M059J (cell line): ENCODE measurements at regions not wholly inside any gene's neighbourhood (a gene's known extent, or its start where the extent isn't known, plus 50 kb on each side); places are given as distances from the start of the nearest gene placed in this dataset.

Experiments
- DNase-seq: peaks from one replicate; pipeline ENCODE4 v3.0.0-alpha.2; 2012; ENCODE audit warnings: low read depth

DNA sequence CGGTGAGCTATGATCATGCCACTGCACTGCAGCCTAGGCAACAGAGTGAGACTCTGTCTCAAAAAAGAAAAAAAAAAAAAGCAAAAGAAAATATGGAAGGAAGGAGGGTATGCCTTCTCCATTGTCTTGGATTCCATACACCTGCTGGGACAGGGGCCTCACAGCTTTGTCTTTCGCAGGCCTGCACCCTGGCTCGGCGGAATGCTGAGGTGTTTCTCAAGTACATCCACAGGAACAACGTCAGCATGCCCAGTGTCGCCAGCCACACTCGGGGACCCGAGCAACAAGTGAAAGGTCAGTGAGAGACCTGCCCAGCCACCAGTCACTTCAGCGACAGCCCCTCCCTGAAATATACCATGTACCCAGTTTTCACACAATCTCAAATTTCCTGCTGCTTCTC lies 288.5 kb upstream of the UMPS start:
- DNase-seq, result no peak

DNA sequence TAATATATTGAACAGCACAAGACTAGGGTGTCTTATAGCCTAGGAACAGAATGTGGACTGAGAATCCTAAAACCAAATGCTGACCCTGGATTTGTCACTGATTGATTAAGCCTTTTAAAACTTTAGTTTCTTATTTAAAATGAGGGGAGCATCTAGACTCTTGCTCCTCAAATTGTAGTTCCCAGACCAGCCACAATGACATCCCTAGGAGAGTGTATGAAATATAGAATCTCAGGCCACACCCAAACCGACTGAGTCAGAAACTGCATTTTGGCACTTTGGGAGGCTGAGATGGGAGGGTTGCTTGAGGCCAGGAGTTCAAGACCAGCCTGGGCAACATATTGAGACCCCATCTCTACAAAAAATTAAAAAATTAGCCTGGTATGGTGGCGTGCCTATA lies 287.8 kb upstream of the UMPS start:
- DNase-seq, result no peak

DNA sequence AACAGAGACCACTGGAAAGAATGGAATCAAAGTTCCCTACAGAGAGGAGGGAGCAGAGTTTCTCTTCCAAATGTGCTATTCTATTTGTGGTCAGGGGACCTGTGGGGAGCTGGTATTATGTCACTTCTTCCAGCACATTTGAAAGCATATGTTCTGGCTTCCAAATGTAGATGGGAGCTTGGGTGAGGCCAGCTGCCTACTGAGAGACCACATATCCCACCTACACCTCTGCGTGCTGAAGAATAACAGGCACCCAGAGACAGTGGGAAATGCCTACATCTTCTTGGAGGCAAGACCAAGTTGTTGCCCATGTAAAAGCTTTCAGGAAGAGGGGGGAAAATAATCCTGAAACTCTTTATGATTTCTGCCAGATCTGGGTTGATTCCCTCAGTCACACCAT lies 286.8 kb upstream of the UMPS start:
- DNase-seq, result no peak

DNA sequence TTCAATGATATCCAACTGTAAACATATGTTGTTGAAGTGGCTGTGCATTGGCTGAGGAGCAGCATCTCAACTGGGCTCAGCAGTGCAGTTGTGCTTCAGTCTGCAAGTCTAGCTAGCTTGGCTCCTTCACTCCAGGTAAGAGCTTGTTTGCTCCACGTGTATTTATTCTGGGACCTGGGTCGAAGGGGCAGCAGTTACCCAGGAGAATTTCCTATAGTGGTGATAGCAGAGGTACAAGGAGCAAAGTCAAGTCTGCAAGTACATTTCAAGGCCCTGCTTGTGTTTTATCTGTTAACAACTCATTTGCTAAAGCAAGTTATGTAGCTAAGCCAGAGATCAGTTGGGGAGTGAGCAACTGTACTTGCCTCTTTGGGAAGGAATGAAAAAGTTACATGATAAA lies 286.2 kb upstream of the UMPS start:
- DNase-seq, result no peak

DNA sequence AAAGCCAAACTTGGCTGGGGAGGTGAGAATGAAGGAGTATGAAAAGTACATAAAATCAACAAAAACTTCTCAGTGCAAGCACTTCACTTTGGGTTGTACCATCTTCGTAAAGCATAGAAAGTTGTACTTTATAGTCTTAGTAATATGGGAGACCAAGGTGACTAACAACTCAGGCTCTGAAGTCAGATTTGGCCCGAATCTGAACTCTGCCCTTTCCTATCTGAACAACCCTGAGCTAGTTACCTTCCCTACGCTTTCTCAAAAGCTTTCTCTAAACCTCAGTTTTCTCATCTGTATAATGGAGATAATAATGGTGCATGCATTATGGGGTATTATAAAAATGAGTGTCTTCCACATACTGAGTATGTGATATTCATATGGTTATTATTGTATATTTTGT lies 285.4 kb upstream of the UMPS start:
- no peak for DNase-seq

DNA sequence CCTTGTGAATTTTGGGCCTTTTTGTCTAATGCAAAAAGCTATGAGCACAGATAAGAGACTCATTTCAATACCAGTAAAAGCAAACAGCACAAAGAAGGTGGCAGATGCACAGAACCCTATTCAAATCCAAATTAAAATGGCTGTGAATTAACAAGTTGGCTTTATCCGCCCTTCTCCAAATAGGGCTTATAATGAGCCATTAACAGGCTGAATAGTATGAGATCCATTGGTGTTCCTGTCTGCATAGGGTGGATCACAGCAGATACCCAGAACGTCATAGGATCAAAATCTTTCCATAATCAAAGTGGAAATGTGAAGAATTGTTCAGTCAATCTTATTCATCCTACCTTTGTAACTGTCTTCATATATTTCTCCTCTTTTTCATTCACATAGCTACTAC lies 282.4 kb upstream of the UMPS start:
- no peak for DNase-seq

DNA sequence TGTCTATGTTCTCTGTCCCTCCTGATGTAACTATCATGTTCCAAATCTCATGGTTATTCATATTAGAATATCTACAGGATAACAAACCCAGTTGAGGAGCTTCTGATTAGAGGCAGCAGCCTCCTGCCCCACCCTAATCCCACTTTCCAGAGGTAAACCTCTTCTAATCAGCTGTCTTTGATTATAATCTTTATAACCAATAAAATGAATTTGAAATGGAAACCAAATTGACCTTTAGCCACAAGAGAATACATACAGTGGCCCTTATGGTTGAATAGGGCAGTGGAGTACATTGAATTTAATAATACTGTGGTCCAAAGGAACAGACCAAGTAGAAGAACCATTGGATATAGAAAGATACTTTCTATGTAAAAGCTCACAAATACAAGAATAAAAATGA lies 281.3 kb upstream of the UMPS start:
- no peak for DNase-seq

DNA sequence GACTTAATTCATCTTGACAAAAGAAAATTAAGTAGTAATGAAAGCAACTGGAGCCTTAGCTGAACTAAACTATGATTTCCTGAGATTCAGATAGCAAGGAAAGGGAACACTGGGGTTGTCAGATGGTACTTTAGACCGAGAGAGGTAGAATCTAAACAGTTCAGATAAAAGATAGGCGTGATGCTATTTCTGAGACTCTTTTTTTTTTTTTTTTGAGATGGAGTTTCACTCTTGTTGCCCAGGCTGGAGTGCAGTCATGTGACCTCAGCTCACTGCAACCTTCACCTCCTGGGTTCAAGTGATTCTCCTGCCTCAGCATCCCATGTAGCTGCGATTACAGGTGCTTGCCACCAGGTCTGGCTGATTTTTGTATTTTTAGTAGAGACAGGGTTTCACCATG lies 279.9 kb upstream of the UMPS start:
- DNase-seq, result no peak

DNA sequence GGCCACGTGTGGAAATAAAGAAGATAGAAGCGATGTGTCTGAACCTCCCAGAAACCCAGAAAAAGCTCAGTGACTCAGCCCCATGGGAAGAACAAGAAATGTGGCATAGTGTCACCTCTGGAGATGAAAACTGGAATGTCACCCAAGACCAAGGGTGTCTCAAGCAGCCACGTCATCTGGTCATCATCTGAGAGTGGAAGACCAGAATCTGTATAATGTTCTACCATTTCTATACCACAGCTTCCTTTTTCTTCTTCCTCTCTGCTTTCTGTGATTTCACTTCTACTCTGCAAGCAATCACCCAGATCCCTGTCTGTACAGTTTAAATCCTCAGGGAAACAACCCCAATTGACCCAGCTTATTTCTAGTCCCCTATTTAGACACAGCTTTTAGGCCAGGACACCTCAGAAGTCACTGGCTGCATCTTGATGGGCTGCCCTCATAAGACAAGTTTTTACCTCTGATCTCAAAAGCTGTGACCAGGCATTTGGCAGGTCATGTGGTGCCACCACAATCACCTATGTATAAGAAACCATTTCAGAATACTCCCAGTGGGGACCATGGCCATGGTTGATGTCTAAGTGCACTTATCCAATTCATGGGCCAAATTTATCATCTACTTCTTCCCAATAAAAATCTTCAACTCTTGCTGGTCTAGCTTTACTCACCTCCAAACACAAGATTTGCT lies 278.5 kb upstream of the UMPS start:
- DNase-seq, result no peak

DNA sequence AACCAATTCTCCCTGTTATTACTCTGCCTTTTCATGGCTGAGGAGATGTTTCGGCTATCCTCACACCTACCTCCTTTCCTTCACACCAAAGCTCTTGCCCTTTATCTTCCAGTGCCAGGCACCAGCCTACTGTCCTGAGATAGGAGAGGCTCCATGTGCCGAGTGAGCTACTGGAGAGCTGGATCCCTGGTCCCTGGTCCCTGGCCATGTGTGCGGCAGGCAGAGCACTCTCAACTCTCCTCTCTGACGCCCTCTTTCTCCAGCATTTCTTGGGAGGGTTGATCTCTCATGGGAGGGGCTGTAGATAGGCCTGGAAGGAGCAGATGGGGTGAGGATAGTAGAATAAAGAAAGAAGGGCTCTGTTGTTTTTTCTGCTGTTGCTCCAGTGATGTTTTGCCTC lies 277.1 kb upstream of the UMPS start:
- no peak for DNase-seq

DNA sequence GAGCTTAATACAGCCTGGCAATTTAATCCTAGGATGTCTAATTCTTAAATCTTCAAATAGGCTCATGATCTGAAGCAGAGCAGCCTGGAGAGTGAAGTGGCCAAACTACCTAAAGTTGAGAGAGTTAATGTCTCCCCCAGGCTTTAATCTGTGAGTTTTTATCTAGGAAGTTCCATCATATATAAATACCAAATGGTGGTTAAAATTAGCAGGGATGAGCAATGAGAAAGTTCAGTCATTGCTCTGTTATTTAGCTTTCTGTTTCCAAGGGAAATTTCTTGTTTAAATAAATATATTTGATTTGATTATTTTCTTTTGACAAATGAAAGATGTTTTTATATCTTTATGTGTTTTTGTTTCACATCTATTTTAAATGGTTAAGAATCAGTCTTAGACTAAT lies 274.4 kb upstream of the UMPS start:
- no peak for DNase-seq

DNA sequence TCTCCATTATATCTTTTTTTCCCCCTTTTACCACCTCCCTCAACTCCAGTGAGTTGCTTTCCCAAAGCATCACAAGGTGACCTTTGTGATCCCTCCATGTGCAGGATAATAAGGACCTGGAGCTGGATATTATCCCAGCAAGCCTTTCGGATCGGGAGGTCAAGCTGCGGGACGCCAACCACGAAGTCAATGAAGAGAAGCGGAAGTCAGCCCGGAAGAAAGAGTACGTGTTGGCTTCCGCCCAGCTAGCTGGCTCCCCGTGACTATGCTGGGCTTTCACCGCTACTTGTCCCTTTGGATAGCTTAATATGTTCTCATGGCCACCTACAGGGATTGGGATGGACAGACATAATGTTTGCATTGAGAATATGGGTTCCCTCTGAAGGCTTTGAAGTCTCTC lies 273.7 kb upstream of the UMPS start:
- no peak for DNase-seq

DNA sequence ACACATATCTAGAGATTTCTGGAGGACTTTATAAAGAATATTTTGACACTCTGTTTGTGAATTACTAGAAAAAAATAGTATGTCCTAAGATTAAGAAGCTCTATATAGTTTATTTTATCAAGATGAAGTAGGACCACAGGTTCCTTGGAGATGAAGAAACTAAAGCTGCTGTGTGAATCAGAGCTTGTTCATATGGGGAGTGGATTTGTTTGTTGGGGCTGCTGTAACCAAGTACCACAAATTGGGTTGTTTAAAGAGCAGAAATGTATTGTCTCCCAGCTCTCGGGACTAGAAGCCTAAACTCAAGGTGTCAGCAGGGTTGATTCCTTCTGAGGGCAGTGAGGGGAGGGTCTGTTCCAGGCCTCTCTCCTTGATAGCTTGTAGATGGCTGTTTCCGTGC lies 270.6 kb upstream of the UMPS start:
- peak; percentile 10 for DNase-seq

DNA sequence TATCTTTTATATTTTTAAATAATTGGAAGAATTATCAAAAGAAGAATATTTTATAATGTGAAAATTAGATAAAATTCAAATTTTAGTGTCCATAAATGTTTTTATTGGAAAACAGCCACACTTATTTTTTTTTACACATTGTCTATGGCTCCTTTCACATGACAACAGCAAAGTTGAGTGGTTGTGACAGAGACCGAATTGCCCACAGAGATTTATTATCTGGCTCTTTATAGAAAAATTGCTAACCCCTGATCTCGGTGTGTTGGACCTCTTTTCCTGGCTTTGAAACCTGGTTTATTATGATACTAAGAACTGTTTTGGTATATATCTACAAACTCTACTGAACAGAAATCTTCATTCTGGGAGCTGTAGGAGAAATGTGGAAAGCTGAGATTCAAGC lies 269.1 kb upstream of the UMPS start:
- DNase-seq, result no peak

DNA sequence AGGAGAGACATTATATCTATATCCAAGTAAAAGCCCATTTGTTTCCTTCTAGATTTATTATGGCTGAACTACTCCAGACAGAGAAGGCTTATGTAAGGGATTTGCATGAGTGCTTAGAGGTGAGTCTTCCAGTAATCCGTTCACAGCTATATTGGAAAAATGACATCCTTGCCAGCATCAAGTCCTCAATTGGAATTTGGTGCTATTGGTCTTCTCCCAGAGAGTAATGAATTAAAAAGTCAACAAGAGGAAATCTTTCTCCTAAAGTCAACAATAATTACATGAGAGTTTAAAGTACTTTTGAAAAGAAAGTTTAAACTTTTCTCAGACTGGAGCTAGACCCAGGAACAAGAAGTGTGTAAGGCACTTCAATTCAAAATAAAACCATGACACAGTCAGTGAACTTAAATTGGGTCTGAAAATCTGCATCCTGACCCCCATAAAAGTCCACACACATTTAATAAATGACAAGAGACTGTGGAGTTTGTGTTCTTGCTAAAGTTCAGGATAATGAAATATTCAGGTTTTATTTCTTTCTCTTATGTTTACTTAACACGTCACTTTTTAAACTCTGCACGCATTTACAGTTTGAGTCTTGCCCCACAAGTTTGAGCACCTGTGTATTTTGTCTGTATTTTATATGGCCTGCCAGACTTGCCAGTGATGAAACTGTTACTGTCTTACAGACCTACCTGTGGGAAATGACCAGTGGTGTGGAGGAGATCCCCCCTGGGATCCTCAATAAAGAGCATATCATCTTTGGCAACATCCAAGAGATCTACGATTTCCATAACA lies 268.2 kb upstream of the UMPS start:
- DNase-seq, result no peak

DNA sequence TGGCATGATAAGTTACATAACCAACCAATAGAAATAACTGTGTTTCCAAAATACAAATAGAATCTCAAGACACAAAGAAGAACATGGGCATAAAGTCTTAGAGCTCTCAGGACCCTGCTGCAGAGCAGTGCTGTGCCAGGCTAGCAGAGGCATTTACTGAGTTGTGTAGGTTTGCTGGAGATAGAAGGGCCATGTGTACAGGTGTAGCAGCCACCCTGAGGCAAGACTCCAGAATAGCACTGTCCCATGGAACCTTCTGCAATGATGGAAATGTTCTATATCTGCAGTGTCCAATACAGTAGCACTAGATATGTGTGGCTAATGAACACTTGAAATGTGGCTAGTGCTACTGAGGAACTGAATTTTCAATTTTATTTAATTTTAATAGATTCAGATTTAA lies 267.0 kb upstream of the UMPS start:
- DNase-seq, result no peak

DNA sequence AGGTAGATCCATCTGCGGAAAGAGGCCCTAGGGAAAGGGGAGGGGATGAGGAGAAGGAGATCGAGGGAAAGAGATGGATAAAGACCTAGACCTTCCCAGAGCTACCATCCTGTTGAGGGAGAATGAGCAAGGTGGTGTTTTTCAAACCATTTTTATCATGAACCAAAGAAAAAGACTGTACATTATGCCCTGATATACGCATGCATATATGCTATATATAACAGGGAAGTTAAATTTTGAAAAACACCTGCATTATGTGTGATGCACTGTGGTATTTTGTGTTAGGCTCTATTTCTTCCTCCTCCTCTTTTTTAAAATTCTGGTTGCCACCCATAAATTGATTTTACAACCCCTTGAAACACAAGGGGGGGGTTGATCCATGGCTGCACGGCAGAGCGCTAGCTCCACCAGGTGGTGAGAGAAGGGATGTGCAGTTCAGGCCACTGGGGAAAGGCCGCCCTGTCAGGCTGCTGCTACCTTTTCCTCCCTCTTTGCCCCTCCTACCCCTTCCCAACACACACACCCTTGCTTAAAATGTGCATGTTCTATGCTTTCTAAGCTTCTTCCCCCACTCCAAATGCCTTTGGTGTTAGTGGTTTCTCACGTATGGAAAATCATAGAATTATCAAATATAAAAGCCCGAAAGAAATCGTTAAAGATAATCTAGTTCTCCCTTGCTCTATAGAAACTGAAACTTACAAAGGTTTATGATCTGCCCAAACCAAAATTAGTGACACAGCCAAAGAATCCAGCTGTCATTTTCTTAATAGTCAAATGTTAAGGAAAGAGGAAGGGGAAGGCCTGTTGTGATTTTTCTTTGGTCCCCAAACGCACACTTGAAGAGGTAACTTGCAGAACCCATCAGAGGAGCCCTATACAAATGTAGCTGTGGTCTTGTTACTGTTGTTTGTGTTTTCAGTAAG lies 262.0 kb upstream of the UMPS start:
- peak; percentile 56 for DNase-seq

DNA sequence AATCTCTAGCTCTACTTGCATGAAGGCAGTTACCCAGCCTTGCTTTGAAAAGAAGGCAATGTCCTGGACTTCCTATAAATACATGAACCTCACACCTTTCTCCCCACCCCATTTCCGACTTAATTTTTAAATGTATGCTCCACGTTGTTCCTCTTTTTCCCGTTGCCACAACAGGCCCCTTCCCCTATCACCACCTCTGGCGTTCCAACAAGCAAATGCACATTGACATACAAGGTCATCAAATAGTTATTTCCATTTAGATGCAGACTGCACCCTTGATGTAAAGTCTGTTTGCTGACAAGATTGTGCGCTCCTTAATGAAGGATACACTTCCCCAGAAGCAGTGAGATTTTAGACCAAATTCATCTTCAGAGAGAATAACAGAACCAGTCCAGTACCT lies 260.7 kb upstream of the UMPS start:
- no peak for DNase-seq

DNA sequence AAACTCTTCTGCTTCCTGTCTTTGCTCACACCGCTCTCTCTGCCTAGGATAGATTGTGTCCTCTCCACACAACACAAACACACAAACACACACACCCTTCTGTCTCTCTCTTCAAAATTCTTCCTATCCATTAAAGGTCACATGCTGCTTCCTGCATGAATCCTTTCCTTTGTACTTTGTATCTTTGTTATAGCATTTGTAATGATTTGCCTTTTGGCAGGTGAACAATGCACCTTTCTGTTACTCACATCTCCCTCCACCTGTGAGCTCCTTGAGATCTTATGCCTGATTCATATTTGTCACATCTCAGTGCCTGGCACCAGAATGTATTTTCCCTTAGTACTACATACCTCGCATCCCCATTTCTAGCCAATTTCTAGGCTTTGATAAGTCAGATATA lies 251.4 kb upstream of the UMPS start:
- DNase-seq, result no peak

DNA sequence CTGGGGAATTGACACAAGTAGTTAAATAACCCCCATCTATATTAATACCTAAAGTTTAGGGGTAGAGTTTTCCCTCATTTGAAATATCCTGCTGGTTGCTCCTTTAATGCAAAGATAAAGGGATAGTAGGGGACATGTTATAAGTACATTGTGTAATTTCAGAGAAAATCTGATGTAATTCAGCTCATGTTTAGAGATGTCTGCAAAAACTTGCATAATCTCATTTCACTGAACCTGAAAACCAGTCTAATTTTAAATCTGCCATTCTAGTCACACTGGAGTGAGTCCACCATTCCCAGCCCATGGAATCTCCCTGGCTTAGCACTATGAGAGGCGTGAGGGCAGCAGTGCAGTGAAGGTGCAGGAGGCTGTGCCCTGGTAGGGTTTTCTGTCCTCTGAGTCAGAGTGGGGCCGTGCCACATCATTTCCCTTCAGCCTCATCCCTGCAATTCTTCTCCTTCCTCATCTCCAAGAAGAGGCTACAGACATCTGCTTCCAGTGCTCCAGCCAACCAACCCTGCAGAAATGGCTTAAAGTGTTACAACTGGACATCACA lies 246.3 kb upstream of the UMPS start:
- no peak for DNase-seq

DNA sequence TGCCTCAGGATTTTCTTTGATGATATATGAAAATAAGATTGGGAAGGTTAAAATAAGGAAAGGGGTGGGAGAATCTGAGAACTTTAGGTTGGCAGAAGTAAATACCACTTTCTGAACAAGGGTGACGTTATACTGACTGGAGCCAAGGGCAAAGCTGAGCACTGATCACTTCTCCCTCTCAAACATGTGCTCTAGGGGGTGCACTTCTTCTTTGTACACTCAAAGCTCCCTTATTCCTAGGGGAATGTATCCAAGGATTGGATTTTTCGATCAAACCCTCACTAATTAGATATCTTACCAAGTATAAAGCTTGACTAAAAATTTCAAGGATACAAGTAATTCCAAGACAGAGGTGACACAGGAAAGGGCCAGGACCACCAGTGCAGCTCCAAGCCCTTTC lies 243.9 kb upstream of the UMPS start:
- no peak for DNase-seq

DNA sequence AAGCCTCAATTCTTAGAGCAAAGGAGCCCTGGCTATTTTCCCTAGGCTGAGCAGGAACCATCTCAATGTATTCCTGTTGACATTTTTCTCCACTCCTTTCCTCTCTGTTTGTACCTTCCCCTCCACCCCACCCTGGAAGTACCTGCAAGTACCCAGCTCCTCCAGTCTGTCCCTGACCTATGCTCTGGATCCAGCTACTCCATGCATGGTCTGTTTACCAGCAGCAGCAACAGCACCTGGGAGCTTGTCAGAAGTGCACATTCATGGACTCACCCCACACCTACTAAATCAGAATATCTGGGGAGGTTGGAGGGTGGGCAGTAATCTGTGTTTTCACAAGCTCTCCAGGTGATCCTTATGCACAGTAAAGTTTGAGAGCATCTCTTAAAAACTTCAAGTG lies 240.7 kb upstream of the UMPS start:
- no peak for DNase-seq
